GM19025 (cell line): ENCODE measurements at regions not wholly inside any gene's neighbourhood (a gene's known extent, or its start where the extent isn't known, plus 50 kb on each side); places are given as distances from the start of the nearest gene placed in this dataset.

Experiments
- ATAC-seq: cut with Tn5 transposase; IDR thresholded peaks from one replicate; pipeline ENCODE4 v1.9.1; 2021; ENCODE audit warnings: mild to moderate bottlenecking, low read depth, moderate library complexity; ENCODE audit not compliant: unreplicated experiment

DNA sequence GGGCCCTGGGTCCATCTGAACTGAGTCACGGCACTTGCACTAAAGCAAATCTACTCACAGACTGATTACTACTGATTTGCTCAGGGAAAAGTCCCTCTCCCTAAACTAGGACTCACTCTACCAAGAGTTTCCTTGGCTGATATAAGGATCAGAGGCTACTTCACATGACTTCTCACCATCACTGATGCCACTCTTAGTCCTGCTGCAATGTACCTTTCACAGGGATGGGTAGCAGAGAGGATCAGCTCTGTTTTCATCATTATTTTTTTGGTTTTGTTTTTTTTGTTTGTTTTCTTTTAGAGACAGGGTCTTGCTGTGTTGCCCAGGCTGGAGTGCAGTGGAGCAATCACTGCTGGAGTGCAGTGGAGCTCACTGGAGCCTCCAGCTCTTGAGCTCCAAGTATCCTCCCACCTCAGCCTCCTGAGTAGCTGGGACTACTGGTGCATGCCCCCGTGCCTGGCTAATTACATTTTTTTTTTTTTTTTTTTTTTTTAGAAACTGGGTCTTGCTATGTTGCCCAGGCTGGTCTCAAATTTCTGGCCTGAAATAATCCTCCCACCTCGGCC lies 200.6 kb downstream of the JCAD start:
- no peak for ATAC-seq

DNA sequence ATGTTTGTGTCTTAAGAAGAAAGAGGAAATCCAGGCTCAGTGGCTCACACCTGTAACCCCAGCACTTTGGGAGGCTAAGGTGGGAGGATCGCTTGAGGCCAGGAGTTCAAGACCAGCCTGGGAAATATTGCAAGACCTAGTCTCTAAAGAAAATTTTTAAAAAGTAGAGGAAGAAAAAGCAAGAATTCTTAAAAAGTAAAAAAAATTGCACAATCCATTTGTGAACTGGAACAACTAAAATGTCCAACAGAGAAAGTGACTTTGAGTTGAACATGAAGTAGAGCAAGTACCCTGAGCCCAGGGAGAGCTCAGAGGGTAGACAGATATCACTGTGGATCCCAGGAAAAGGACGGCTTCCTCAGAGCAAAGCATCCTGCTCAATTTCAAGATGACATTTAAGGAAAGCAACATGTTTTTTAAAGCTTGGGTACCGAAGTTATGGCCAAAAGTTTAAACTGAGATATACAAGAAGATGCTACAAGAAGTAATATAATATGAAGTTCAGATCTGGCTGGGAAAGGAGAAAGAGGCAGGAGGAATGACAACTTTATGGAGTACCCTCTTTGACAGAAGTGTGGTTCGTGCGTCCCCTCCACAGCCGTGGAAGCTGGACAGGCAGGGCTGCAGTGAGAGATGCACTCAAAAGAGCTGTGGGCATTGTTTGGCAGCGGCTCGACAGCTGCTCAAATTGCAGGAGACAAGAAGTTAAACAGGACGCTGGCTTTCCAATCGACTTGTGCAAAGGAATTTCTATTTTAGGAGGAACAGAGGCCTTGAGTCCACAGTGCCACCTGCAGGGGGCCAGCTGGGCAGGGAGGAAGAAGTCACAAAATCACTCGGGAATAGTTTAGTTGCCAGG lies 201.3 kb downstream of the JCAD start:
- no peak for ATAC-seq

DNA sequence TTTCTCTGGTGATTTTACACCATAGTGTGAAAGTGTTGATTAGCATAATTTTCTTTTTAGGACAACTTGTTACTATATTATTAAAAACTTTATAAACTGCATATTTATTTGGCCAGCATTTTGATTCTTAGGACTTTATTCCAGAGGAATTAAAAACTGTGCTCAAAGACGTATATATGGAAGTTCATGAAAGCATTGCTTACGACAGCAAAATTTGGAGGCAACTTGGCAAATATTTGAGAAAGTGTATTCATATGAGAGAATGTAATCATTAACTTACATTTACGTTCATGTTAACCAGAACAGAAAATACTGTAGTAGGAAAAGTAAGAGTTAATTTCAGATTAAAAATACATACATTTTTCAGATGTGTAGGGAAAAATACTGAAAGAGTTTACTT lies 203.1 kb downstream of the JCAD start:
- no peak for ATAC-seq

DNA sequence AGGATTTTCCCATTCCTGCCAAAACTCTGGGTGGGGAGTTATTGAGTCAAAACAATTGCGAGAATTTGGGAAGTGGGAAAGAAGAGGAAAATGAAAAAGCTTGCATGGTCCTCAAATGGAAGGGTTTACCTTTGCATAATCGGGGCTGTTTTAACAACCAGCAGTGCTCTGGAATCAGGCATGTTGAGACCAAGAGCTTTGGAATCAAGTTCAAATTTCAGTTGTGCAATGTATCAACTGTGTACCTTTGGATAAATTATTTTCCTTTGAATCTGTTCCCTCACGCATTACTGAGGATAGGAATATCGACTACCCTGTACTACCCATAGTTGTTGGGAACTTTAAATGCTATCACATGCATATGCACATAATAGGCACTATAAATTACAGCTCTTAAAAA lies 205.5 kb downstream of the JCAD start:
- ATAC-seq, result no peak

DNA sequence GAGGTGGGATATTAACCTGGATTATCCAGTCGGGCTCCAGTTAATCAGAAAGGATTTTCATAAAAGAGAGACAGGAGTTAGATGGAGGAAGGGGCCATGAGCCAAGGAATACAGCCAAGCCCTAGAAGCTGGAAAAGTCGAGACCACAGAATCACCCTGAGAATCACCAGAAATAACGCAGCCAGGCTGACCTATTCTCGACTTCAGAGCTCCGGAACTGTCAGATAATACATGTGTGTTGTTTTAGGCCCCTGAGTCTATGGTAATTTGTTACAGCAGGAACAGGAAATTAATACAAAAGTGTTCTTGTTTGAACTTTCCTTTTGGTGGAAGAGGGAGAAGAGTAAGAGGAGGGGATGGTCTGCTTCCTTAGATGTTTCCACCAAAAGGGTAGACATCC lies 208.1 kb downstream of the JCAD start:
- ATAC-seq, result no peak

DNA sequence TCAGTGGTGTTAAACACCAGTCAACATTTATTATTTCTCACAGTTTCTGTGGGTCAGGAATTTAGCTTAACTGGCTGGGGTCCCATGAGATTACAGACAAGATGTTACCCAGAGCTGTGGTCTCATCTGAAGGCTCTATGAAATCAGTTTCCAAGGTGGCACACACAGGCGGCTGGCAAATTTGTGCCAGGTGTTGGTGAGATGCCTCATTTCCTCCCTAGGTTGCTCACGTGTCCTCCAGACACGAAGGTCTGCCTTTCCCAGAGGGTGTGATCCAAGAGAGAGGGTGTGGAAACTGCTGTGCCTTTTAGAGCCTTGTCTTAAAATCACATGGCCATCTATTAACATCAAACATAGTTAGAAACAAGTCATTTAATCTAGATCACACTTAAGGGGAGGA lies 209.0 kb downstream of the JCAD start:
- ATAC-seq, result no peak

DNA sequence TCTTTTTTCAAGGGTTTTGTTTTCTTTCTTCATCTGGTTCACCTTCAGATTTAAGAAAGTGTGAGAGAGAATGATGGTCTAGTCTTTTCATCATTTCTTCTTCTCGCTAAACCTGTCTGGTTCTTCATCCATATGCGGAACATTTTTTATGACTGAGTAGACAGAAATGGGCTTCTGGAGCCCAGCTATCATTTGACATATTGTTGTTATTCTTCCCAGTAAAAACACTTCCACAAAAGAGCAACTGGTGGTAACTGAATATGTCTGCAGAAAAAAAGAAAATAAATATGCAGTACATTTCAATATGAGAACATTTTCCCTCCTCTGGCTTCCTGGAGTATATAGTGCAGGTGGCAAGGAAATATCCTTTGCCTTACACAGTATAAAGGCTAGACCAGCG lies 209.5 kb downstream of the JCAD start:
- ATAC-seq, result no peak

DNA sequence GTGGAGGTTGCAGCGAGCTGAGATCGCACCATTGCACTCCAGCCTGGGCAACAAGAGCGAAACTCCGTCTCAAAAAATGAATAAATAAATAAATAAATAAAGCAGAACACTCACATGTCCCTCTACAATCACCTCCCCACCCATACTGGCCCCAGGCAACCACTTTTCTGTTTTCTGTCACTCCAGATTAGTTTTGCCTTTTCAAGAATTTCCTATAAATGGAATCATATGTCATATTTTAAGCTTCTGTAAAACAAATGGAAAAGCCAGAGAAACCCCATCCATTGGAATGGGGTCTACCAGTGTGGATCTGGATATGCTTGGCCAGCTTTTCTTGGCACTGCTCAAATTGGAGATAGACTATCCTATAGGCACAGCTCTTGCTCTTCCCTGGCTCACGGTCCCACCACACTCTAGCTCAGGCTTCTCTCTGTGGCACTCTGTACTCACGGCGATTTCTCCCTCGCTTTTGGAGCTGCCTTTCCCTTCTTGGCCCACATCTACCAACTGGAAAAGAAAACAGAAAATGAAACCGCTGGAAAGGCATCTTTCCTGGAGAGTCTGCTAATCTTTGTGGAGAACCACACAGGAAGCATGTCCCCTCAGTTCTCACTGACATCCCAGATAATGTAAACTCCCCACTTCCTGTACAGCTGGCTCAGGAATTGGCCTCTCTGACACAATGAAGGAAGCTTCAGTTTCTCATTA lies 210.1 kb downstream of the JCAD start:
- no peak for ATAC-seq

DNA sequence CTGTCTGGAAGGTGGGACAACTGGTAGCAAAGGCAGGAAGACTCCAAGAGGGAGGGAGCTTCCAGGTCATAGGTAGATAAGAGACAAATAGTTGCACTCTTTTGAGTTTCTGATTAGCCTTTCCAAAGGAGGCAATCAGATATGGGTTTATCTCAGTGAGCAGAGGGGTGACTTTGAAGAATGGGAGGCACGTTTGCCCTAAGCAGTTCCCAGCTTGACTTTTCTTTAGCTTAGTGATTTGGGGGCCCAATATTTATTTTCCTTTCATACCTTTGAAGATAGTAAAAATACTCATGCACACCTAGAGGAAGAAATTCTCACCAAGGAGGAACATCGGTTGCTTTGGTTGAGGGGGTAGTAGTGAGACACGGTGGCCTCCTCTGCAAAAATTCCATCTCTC lies 212.1 kb upstream of the SVIL start:
- ATAC-seq, result no peak

DNA sequence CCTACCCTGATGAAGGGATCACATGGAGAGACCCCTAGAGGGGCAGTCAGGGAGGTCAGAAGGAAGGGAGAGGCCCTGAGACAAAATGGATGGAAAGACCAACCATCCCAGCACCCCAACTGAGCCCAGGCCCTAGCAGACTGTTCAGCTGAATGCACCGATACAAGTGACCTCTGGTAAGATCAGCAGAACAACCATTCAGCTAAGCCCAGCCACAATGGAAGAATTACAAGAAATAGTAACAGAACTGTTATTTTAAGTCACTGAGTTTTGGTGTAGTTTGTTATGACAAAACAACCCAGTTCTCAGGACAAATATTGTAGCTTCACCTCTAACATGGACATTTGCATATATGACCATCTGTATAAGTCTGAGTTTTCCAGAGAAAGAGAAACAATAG lies 210.4 kb upstream of the SVIL start:
- no peak for ATAC-seq

DNA sequence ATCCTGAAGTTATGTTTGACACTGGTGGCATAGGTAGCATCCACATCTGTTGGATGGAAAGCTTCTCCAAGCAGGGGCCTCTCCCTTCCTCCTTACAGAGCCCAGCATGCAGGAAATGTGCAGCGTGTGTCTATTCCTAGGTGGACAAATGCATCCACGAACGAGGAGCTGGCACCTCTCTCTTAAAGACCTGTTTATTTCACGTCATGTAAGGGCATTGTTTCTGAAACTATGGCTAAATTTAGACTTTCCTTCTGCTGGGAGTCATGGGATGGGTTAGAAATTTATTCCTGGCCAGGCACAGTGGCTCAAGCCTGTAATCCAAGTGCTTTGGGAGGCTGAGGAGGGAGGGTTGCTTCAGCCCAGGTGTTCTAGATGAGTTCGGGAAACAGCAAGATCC lies 208.4 kb upstream of the SVIL start:
- no peak for ATAC-seq

DNA sequence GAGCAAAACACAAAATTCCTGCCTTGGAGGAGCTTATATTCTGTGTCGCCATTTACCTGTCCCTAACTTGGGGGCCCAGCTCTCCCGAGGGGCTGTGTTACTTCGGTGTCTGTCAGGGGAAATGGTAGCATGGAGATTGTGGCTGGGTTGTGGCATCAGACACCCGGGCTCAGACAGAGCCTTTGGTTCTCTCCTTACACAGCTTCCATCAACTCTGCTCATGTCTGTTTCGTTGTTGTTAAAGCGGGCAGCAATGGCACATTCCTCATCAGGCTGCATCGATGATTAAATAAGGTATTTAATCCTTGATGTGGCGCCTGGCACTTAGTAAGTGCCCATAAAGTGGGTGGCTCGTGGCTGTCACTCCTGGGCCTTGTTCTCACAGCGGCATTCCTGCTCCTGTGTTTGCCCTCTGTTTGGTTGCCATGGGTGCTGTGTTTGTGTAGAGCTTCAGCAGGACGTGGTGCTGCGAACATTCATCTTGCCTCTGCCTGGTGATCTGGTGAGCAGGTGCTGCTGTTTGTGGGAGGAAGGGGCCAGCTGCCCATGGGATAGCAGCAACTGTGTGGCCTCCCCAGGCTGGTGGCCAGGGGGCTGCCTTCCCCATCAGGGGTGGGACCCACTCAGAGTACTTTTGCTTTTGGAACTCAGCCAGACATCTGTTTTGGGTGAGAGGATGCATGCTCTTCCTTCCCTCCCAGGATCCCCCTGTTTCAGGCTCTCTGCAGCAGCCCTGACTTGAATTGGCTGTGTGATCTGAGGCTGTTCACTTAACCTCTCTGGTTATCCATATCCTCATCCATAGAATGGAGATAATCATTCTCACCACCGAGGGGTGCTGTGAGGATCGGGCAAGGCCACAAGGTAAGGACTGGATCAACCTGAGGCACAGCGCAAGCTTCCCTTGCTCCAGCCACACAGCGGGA lies 207.2 kb upstream of the SVIL start:
- ATAC-seq, result no peak

DNA sequence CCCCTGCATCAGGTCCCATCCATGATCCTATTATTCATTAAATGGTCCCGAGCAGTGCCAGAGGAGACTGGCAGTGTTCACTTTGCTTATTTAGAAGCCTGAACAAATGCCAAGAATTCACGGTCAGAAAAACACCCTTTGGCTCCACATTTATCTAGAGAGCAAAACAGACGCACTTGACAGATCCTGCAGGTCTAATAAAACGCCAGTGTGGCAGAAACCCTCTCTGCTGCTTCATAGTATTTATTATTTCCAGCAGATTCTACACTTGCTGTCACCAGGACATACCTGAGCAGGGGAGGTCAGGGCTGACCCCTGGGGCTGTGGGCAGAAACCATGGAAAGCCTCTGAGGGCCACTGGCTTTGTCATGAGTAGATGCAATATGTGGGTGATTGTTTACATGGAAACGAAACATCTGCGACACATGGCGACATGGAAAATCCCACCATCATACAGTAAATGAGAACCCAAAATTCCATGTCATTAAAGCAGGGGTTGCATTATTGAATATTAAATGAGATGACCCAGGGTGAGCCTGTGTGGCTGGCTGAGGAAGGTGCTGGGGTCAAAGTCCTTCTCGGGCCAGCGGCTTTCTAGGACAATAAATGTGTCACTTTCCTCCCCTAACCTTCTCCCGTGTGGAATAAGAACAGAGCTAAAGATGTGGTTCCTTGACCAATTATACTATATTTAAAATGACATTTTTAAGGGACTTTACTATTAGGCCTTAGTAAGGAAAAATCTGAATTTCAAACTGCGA lies 205.9 kb upstream of the SVIL start:
- ATAC-seq, result no peak

DNA sequence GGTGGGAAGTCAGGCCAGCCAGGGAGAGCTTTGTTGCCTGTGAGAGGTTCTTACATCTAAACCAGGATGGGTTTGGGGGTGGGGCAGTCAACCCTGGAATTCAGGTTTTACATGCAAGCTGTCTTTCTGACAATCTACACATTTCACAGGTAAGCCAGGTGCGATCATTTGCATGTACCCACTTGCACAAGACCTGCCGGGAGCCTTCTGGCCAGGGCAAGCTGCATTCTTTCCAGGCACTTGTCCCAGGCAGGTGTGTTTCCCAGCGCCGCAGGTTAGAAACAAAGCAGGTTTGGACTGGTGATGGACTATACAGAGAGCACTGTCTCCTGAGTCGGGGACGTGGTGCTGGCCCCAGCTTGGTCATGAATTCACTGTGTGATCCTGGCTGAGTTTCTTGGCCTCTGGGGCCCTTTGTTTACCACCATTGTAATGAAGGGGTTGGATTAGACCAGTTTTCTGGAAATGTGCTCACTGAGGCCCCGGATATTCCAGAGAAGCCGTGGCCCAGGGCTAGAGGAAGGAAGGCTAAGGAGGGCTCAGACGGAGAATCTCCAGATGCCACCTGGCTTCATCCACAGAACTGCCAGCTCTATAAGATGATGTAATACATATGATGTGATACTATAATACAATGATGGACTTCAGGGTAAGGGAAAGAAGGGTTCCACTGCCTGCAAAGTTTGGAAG lies 205.2 kb upstream of the SVIL start:
- no peak for ATAC-seq

DNA sequence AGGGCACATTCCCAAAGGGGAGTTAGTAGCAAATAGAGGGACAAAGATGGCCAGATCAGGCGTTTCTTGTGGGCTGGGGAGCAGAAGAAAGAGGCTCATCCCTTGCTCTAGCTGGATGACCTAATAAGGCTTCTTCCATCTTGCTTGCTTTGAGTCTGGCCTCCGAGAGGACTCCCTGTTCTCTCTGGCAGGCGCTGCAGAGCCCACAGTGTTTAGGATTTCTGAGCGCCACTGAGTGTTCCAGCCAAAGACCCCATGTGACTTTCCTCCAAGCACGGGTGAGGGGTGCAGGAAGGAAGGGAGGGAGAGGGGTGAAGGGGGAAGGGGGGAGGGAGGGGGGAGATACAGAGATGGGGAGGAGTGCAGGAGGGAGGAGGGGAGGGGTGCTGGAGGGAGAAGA lies 203.8 kb upstream of the SVIL start:
- ATAC-seq, result no peak

DNA sequence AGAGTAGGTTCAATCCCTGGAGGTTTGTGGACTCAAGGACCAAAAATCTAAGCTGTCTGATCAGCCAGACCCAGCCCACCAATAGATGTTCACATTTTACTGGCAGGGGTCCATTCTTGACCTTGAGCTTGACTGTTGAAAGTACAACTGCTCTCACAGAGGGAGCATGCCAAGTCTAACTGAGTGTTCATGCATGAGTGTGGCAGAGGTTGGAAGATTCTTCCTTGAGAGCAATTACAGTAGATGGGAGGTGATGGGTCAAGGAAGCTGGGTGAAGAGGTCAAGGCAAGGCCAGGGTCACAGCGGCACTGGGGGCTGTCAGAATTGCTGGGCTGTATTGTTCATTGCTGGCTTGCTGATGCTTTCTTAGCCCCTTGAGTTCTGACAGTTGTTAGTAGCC lies 202.8 kb upstream of the SVIL start:
- ATAC-seq, result no peak

DNA sequence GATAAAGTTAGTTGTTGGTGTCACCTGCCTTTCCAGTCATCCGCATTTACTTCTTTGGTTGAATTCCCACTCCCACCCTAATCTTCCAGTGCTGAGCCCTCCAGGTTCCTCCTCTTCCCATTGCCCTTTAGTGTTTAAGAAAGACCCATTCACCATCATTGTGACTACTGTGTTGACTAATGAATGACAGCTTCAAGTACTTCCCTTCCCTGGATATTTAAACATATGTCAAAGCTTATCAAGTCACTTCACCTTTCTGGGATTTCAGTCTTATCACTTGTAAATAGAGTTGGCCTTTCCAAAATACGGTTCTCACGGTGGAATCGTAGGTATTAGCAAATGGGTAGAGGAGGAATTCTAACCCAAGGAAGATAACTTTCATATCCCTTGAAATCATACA lies 201.6 kb upstream of the SVIL start:
- ATAC-seq, result no peak

DNA sequence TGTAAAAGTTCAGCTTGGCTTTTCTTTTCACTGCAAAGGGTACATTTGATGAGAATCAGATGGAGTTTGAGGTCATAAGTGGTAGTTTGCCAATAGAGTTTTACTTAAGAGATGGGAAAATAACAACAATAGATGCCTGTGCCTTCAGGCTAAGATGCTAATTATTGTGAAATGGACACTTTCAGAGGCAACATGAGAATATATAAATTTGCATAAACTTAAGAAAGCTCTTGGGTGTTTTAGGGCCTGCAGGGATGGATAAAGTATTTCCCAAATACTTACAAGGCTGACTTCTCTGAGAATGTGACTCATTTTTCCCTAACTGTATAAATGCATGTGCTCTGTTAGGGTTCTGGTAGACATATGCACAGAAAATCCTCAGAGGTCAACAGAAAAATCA lies 200.3 kb upstream of the SVIL start:
- ATAC-seq, result no peak
